HCT116 (cell line): ENCODE measurements at regions not wholly inside any gene's neighbourhood (a gene's known extent, or its start where the extent isn't known, plus 50 kb on each side); places are given as distances from the start of the nearest gene placed in this dataset.
A peak's percentile ranks its signal among the peaks of the same experiment; 100 is the strongest.

Source experiments
- ATAC-seq: fragments of 200-7000 bp; cut with Tn5 transposase; 2 replicates; pipeline ENCODE4 v1.9.1; 2020; ENCODE audit warnings: mild to moderate bottlenecking, moderate library complexity
- BruUV-seq: library from RNA; stranded (reverse); fragments of 400-500 nt; replicated peaks from 2 replicates; lab custom pipeline; 2021; lab: Mats Ljungman, UMichigan
- CTCF ChIA-PET: fragments of 300-600 bp; sonication (Branson Sonifier 250); formaldehyde crosslinking; loops from one replicate; lab custom pipeline; 2021; ENCODE audit warnings: antibody characterized with exemption; lab: Charles Lee
- POLR2A ChIA-PET: fragments of 300-600, 350-600 bp; sonication (Branson Sonifier 250); formaldehyde crosslinking; loops from one replicate; lab custom pipeline; 2021; ENCODE audit warnings: antibody characterized with exemption; lab: Charles Lee
- RAD21 ChIA-PET, 2 experiments: fragments of 300-600 bp; sonication (Branson Sonifier 250); formaldehyde crosslinking; loops; one replicate each; lab custom pipeline; 2023; ENCODE audit warnings: low total read pairs in 2 of 2; ENCODE audit not compliant: uncharacterized antibody in 2 of 2, unreplicated experiment in 2 of 2, low non-redundant PET in 1 of 2; lab: Charles Lee
- DNase-seq: peaks from one replicate; pipeline ENCODE4 v3.0.0-alpha.2; 2010; ENCODE audit warnings: low read depth, low spot score
- H2AFZ ChIP-seq: fragments of 200-600 bp; shearing (Covaris generic), sonication (generic); 2 replicates; pipeline ENCODE4 v1.6.1; 2017; ENCODE audit warnings: low read depth, mixed run types, mixed read lengths, antibody characterized with exemption, low read length; ENCODE audit not compliant: poor library complexity, severe bottlenecking
- H3K27ac ChIP-seq: 2 replicates; pipeline ENCODE4 v1.5.1; 2012; ENCODE audit warnings: low read depth, low read length
- H3K27me3 ChIP-seq: fragments of 200-600 bp; sonication (generic); 2 replicates; pipeline ENCODE4 v1.6.1; 2016; ENCODE audit warnings: mixed run types, low read length, mixed read lengths; ENCODE audit not compliant: insufficient read depth
- H3K36me3 ChIP-seq, 2 experiments: fragments of 200-500 bp in 1 of 2; fragments of 200-600 bp in 1 of 2; sonication (Bioruptor generic) in 1 of 2; sonication (generic) in 1 of 2; 2 replicates each; pipeline versions ENCODE4 v1.5.1 to v1.6.1; 2014 to 2016; ENCODE audit warnings: low read length in 2 of 2, inconsistent platforms in 1 of 2, mixed read lengths in 1 of 2, mixed run types in 1 of 2; ENCODE audit not compliant: insufficient read depth in 2 of 2, control insufficient read depth in 1 of 2
- H3K4me1 ChIP-seq, 2 experiments: fragments of 200-600 bp in 1 of 2; sonication (generic) in 1 of 2; 2 replicates each; pipeline versions ENCODE4 v1.5.1 to v1.6.1; 2012 to 2017; ENCODE audit warnings: low read length in 2 of 2, inconsistent platforms in 1 of 2, mild to moderate bottlenecking in 1 of 2, mixed read lengths in 1 of 2, mixed run types in 1 of 2, moderate library complexity in 1 of 2; ENCODE audit not compliant: insufficient read depth in 2 of 2, control insufficient read depth in 1 of 2
- H3K4me2 ChIP-seq: fragments of 200-600 bp; sonication (generic); 2 replicates; pipeline ENCODE4 v1.6.1; 2017; ENCODE audit warnings: mixed run types, low read length, mixed read lengths
- H3K4me3 ChIP-seq, 2 experiments: fragments of 200-600 bp in 1 of 2; sonication (generic) in 1 of 2; replicated peaks in 1 of 2; 2 replicates each; pipeline ENCODE4 v1.5.1; 2011 to 2016; ENCODE audit warnings: low read length in 2 of 2, control low read depth in 1 of 2, low read depth in 1 of 2, mild to moderate bottlenecking in 1 of 2, mixed read lengths in 1 of 2, mixed run types in 1 of 2
- H3K79me2 ChIP-seq: fragments of 200-600 bp; sonication (generic); 2 replicates; pipeline ENCODE4 v1.6.1; 2017; ENCODE audit warnings: mild to moderate bottlenecking, mixed run types, low read length, moderate library complexity, mixed read lengths; ENCODE audit not compliant: insufficient read depth
- H3K9ac ChIP-seq: fragments of 200-600 bp; sonication (generic); 2 replicates; pipeline ENCODE4 v1.6.1; 2016; ENCODE audit warnings: low read length, mixed read lengths
- H3K9me2 ChIP-seq: fragments of 200-600 bp; sonication (generic), shearing (Covaris generic); 2 replicates; pipeline ENCODE4 v1.6.1; 2017; ENCODE audit warnings: mixed run types, mild to moderate bottlenecking, moderate library complexity; ENCODE audit not compliant: insufficient read depth
- H3K9me3 ChIP-seq, 2 experiments: fragments of 200-500 bp in 1 of 2; fragments of 200-600 bp in 1 of 2; sonication (Bioruptor generic) in 1 of 2; sonication (generic) in 1 of 2; 2 replicates each; pipeline ENCODE4 v1.6.1; 2014 to 2017; ENCODE audit warnings: low read length in 2 of 2, mixed read lengths in 2 of 2, inconsistent platforms in 1 of 2, low read depth in 1 of 2, mild to moderate bottlenecking in 1 of 2, mixed run types in 1 of 2, moderate library complexity in 1 of 2; ENCODE audit not compliant: control insufficient read depth in 1 of 2, insufficient read depth in 1 of 2
- H4K20me1 ChIP-seq: fragments of 200-600 bp; sonication (generic), shearing (Covaris generic); 2 replicates; pipeline ENCODE4 v1.6.1; 2017; ENCODE audit warnings: mixed run types, mild to moderate bottlenecking, moderate library complexity; ENCODE audit not compliant: insufficient read depth
- ATF3 ChIP-seq: IDR thresholded peaks from 2 replicates; pipeline ENCODE4 v1.6.1; 2012
- CBX3 ChIP-seq: IDR thresholded peaks from 2 replicates; pipeline ENCODE4 v1.6.1; 2012; ENCODE audit warnings: low read depth
- CEBPB ChIP-seq: IDR thresholded peaks from 2 replicates; pipeline ENCODE4 v1.6.1; 2012; ENCODE audit warnings: low read depth
- CTCF ChIP-seq, 3 experiments: fragments of 200-600 bp in 1 of 3; sonication (generic) in 1 of 3; IDR thresholded peaks in 2 of 3; conservative IDR thresholded peaks in 1 of 3; 2 replicates each; pipeline ENCODE4 v1.5.1; 2012 to 2017; ENCODE audit warnings: low read depth in 2 of 3, low read length in 2 of 3, antibody characterized with exemption in 1 of 3, borderline replicate concordance in 1 of 3, control low read depth in 1 of 3, mild to moderate bottlenecking in 1 of 3, mixed read lengths in 1 of 3, mixed run types in 1 of 3, moderate library complexity in 1 of 3; ENCODE audit not compliant: insufficient read depth in 1 of 3
- EGR1 ChIP-seq: IDR thresholded peaks from 2 replicates; pipeline ENCODE4 v1.6.1; 2012; ENCODE audit warnings: low read depth
- EZH2 ChIP-seq: fragments of 200-600 bp; sonication (generic); IDR thresholded peaks from 2 replicates; pipeline ENCODE4 v1.6.1; 2017; ENCODE audit warnings: antibody characterized with exemption, mixed run types
- JUND ChIP-seq: IDR thresholded peaks from 2 replicates; pipeline ENCODE4 v1.6.1; 2012
- MAX ChIP-seq: IDR thresholded peaks from 2 replicates; pipeline ENCODE4 v1.6.1; 2012
- POLR2A ChIP-seq: IDR thresholded peaks from 2 replicates; pipeline ENCODE4 v1.7.0; 2011; ENCODE audit warnings: borderline replicate concordance; ENCODE audit not compliant: insufficient read depth, insufficient read length; ENCODE audit errors: extremely low read depth
- RAD21 ChIP-seq: IDR thresholded peaks from 2 replicates; pipeline ENCODE4 v1.6.1; 2012; ENCODE audit warnings: low read depth, mild to moderate bottlenecking
- REST ChIP-seq: IDR thresholded peaks from 2 replicates; pipeline ENCODE4 v1.6.1; 2012; ENCODE audit warnings: low read depth
- SRF ChIP-seq: IDR thresholded peaks from 2 replicates; pipeline ENCODE4 v1.6.1; 2012; ENCODE audit warnings: low read depth
- TCF7L2 ChIP-seq: IDR thresholded peaks from 2 replicates; pipeline ENCODE4 v1.7.0; 2011; ENCODE audit warnings: borderline replicate concordance, inconsistent platforms; ENCODE audit not compliant: insufficient read depth, insufficient read length; ENCODE audit errors: extremely low read depth
- ZFX ChIP-seq: fragments of 450-650 bp; IDR thresholded peaks from 2 replicates; pipeline ENCODE4 v1.6.1; 2017
- ZNF274 ChIP-seq: fragments of 200-500 bp; sonication (Bioruptor generic); IDR thresholded peaks from 2 replicates; pipeline ENCODE4 v1.6.1; 2014; ENCODE audit warnings: mild to moderate bottlenecking, low read depth, low read length, inconsistent platforms
- intact Hi-C: fragments of 100-400 bp; cut with micrococcal nuclease; formaldehyde crosslinking; loops from 2 replicates; pipeline ENCODE4 v1.10.0; 2022

GRCh38 chrX:137441711-137442110 is 124.2 kb upstream of the ZIC3 start (continued):
- TF ChIP-seq REST (no peak), TCF7L2 (no peak), ZFX (no peak), MAX (no peak), JUND (no peak), EZH2 (no peak), CBX3 (no peak)

- H3K79me2 ChIP-seq = no peaks in the 10 kb centered on the region
- no peaks in the 10 kb centered on the region for H3K4me1 ChIP-seq
- H3K4me3 ChIP-seq = no peak overlapping the region
- H3K9ac ChIP-seq = no peak overlapping the region
- H3K36me3 ChIP-seq = no peaks in the 10 kb centered on the region
- no peak overlapping the region for H3K27ac ChIP-seq
- H3K9me3 ChIP-seq = no peaks in the 10 kb centered on the region
- ATAC-seq (no peak), DNase-seq (no peak)
- H4K20me1 ChIP-seq = no peaks in the 10 kb centered on the region
- ChIA-PET POLR2A (no interaction called here), RAD21 (no interaction called here), CTCF (no interaction called here)
- no peak overlapping the region for H2AFZ ChIP-seq
- no peaks in the 10 kb centered on the region for H3K9me2 ChIP-seq
- intact Hi-C loops = no loop called here
- TF ChIP-seq CEBPB (no peak), ATF3 (no peak), TCF7L2 (no peak), CTCF (IDR thresholded peaks at IDR 0.05 in 2 of 3, conservative IDR thresholded peaks at IDR 0.05 in 1 of 3; ENCODE audit: borderline replicate concordance in 1 of 3, insufficient read depth in 1 of 3, low read depth in 2 of 3, low read length in 2 of 3) (peak in 1 of 3 experiments; percentile 36; a peak in 1 of 6 replicates), POLR2A (no peak), SRF (no peak), CBX3 (no peak), RAD21 (peak; percentile 9; the same call in 1 of the 2 replicates), ZNF274 (no peak), EGR1 (no peak)
- no peaks in the 10 kb centered on the region for H3K27me3 ChIP-seq
- BruUV-seq = no TSS peak
- H3K4me2 ChIP-seq = no peak overlapping the region
These were observed 133.3 kb upstream of the ZIC3 start for GRCh38 chrX:137432609-137433008.
